C4-2B (cell line): ENCODE measurements at regions not wholly inside any gene's neighbourhood (a gene's known extent, or its start where the extent isn't known, plus 50 kb on each side); places are given as distances from the start of the nearest gene placed in this dataset.

Experiments used
- ZFX ChIP-seq: fragments of 450-650 bp; IDR thresholded peaks from 2 replicates; pipeline ENCODE4 v1.6.1; 2017
- TF ChIP-seq, protein P1 (sequence below): fragments of 450-650 bp; conservative IDR thresholded peaks from 2 replicates; pipeline ENCODE4 v1.5.1; 2017; ENCODE audit warnings: mild to moderate bottlenecking

DNA sequence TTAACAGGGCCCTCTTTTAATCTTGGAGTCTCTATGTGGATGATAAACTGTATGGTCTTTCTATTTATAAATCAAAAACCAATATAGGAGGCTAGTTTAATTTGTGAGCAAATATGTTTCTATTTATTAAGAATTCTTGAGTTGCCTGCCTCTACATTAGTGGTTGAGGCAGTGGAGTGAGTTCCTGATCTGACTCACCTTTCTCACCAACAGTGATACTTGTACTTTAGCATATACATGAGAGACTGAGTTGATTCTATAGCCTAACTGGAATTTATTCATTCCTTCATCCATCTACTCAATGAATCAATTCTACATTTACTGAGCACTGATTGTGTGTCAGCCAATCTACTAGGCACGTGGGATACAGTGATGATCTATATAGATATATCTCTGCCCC lies 126.9 kb downstream of the TRMT11 start:
- TF ChIP-seq, protein P1, sequence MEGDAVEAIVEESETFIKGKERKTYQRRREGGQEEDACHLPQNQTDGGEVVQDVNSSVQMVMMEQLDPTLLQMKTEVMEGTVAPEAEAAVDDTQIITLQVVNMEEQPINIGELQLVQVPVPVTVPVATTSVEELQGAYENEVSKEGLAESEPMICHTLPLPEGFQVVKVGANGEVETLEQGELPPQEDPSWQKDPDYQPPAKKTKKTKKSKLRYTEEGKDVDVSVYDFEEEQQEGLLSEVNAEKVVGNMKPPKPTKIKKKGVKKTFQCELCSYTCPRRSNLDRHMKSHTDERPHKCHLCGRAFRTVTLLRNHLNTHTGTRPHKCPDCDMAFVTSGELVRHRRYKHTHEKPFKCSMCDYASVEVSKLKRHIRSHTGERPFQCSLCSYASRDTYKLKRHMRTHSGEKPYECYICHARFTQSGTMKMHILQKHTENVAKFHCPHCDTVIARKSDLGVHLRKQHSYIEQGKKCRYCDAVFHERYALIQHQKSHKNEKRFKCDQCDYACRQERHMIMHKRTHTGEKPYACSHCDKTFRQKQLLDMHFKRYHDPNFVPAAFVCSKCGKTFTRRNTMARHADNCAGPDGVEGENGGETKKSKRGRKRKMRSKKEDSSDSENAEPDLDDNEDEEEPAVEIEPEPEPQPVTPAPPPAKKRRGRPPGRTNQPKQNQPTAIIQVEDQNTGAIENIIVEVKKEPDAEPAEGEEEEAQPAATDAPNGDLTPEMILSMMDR, result no peak
- no peak for TF ChIP-seq ZFX
